HCT116 (cell line): ENCODE measurements at regions not wholly inside any gene's neighbourhood (a gene's known extent, or its start where the extent isn't known, plus 50 kb on each side); places are given as distances from the start of the nearest gene placed in this dataset.

Experiments used
- ATAC-seq: fragments of 200-7000 bp; cut with Tn5 transposase; 2 replicates; pipeline ENCODE4 v1.9.1; 2020; ENCODE audit warnings: mild to moderate bottlenecking, moderate library complexity
- BruUV-seq: library from RNA; stranded (reverse); fragments of 400-500 nt; replicated peaks from 2 replicates; lab custom pipeline; 2021; lab: Mats Ljungman, UMichigan
- CTCF ChIA-PET: fragments of 300-600 bp; sonication (Branson Sonifier 250); formaldehyde crosslinking; loops from one replicate; lab custom pipeline; 2021; ENCODE audit warnings: antibody characterized with exemption; lab: Charles Lee
- POLR2A ChIA-PET: fragments of 300-600, 350-600 bp; sonication (Branson Sonifier 250); formaldehyde crosslinking; loops from one replicate; lab custom pipeline; 2021; ENCODE audit warnings: antibody characterized with exemption; lab: Charles Lee
- RAD21 ChIA-PET, 2 experiments: fragments of 300-600 bp; sonication (Branson Sonifier 250); formaldehyde crosslinking; loops; one replicate each; lab custom pipeline; 2023; ENCODE audit warnings: low total read pairs in 2 of 2; ENCODE audit not compliant: uncharacterized antibody in 2 of 2, unreplicated experiment in 2 of 2, low non-redundant PET in 1 of 2; lab: Charles Lee
- DNase-seq: peaks from one replicate; pipeline ENCODE4 v3.0.0-alpha.2; 2010; ENCODE audit warnings: low read depth, low spot score
- H2AFZ ChIP-seq: fragments of 200-600 bp; shearing (Covaris generic), sonication (generic); 2 replicates; pipeline ENCODE4 v1.6.1; 2017; ENCODE audit warnings: low read depth, mixed run types, mixed read lengths, antibody characterized with exemption, low read length; ENCODE audit not compliant: poor library complexity, severe bottlenecking
- H3K27ac ChIP-seq: 2 replicates; pipeline ENCODE4 v1.5.1; 2012; ENCODE audit warnings: low read depth, low read length
- H3K27me3 ChIP-seq: fragments of 200-600 bp; sonication (generic); 2 replicates; pipeline ENCODE4 v1.6.1; 2016; ENCODE audit warnings: mixed run types, low read length, mixed read lengths; ENCODE audit not compliant: insufficient read depth
- H3K36me3 ChIP-seq, 2 experiments: fragments of 200-500 bp in 1 of 2; fragments of 200-600 bp in 1 of 2; sonication (Bioruptor generic) in 1 of 2; sonication (generic) in 1 of 2; 2 replicates each; pipeline versions ENCODE4 v1.5.1 to v1.6.1; 2014 to 2016; ENCODE audit warnings: low read length in 2 of 2, inconsistent platforms in 1 of 2, mixed read lengths in 1 of 2, mixed run types in 1 of 2; ENCODE audit not compliant: insufficient read depth in 2 of 2, control insufficient read depth in 1 of 2
- H3K4me1 ChIP-seq, 2 experiments: fragments of 200-600 bp in 1 of 2; sonication (generic) in 1 of 2; 2 replicates each; pipeline versions ENCODE4 v1.5.1 to v1.6.1; 2012 to 2017; ENCODE audit warnings: low read length in 2 of 2, inconsistent platforms in 1 of 2, mild to moderate bottlenecking in 1 of 2, mixed read lengths in 1 of 2, mixed run types in 1 of 2, moderate library complexity in 1 of 2; ENCODE audit not compliant: insufficient read depth in 2 of 2, control insufficient read depth in 1 of 2
- H3K4me2 ChIP-seq: fragments of 200-600 bp; sonication (generic); 2 replicates; pipeline ENCODE4 v1.6.1; 2017; ENCODE audit warnings: mixed run types, low read length, mixed read lengths
- H3K4me3 ChIP-seq, 2 experiments: fragments of 200-600 bp in 1 of 2; sonication (generic) in 1 of 2; replicated peaks in 1 of 2; 2 replicates each; pipeline ENCODE4 v1.5.1; 2011 to 2016; ENCODE audit warnings: low read length in 2 of 2, control low read depth in 1 of 2, low read depth in 1 of 2, mild to moderate bottlenecking in 1 of 2, mixed read lengths in 1 of 2, mixed run types in 1 of 2
- H3K79me2 ChIP-seq: fragments of 200-600 bp; sonication (generic); 2 replicates; pipeline ENCODE4 v1.6.1; 2017; ENCODE audit warnings: mild to moderate bottlenecking, mixed run types, low read length, moderate library complexity, mixed read lengths; ENCODE audit not compliant: insufficient read depth
- H3K9ac ChIP-seq: fragments of 200-600 bp; sonication (generic); 2 replicates; pipeline ENCODE4 v1.6.1; 2016; ENCODE audit warnings: low read length, mixed read lengths
- H3K9me2 ChIP-seq: fragments of 200-600 bp; sonication (generic), shearing (Covaris generic); 2 replicates; pipeline ENCODE4 v1.6.1; 2017; ENCODE audit warnings: mixed run types, mild to moderate bottlenecking, moderate library complexity; ENCODE audit not compliant: insufficient read depth
- H3K9me3 ChIP-seq, 2 experiments: fragments of 200-500 bp in 1 of 2; fragments of 200-600 bp in 1 of 2; sonication (Bioruptor generic) in 1 of 2; sonication (generic) in 1 of 2; 2 replicates each; pipeline ENCODE4 v1.6.1; 2014 to 2017; ENCODE audit warnings: low read length in 2 of 2, mixed read lengths in 2 of 2, inconsistent platforms in 1 of 2, low read depth in 1 of 2, mild to moderate bottlenecking in 1 of 2, mixed run types in 1 of 2, moderate library complexity in 1 of 2; ENCODE audit not compliant: control insufficient read depth in 1 of 2, insufficient read depth in 1 of 2
- H4K20me1 ChIP-seq: fragments of 200-600 bp; sonication (generic), shearing (Covaris generic); 2 replicates; pipeline ENCODE4 v1.6.1; 2017; ENCODE audit warnings: mixed run types, mild to moderate bottlenecking, moderate library complexity; ENCODE audit not compliant: insufficient read depth
- CBX3 ChIP-seq: IDR thresholded peaks from 2 replicates; pipeline ENCODE4 v1.6.1; 2012; ENCODE audit warnings: low read depth
- CEBPB ChIP-seq: IDR thresholded peaks from 2 replicates; pipeline ENCODE4 v1.6.1; 2012; ENCODE audit warnings: low read depth
- CTCF ChIP-seq, 3 experiments: fragments of 200-600 bp in 1 of 3; sonication (generic) in 1 of 3; IDR thresholded peaks in 2 of 3; conservative IDR thresholded peaks in 1 of 3; 2 replicates each; pipeline ENCODE4 v1.5.1; 2012 to 2017; ENCODE audit warnings: low read depth in 2 of 3, low read length in 2 of 3, antibody characterized with exemption in 1 of 3, borderline replicate concordance in 1 of 3, control low read depth in 1 of 3, mild to moderate bottlenecking in 1 of 3, mixed read lengths in 1 of 3, mixed run types in 1 of 3, moderate library complexity in 1 of 3; ENCODE audit not compliant: insufficient read depth in 1 of 3
- ELF1 ChIP-seq: IDR thresholded peaks from 2 replicates; pipeline ENCODE4 v1.6.1; 2012; ENCODE audit warnings: low read depth, borderline replicate concordance
- EZH2phosphoT487 ChIP-seq: fragments of 200-600 bp; IDR thresholded peaks from 2 replicates; pipeline ENCODE4 v1.6.1; 2018; ENCODE audit warnings: antibody characterized with exemption, borderline replicate concordance
- FOSL1 ChIP-seq: IDR thresholded peaks from 2 replicates; pipeline ENCODE4 v1.6.1; 2012; ENCODE audit warnings: low read depth
- MAX ChIP-seq: IDR thresholded peaks from 2 replicates; pipeline ENCODE4 v1.6.1; 2012
- POLR2A ChIP-seq: IDR thresholded peaks from 2 replicates; pipeline ENCODE4 v1.7.0; 2011; ENCODE audit warnings: borderline replicate concordance; ENCODE audit not compliant: insufficient read depth, insufficient read length; ENCODE audit errors: extremely low read depth
- RAD21 ChIP-seq: IDR thresholded peaks from 2 replicates; pipeline ENCODE4 v1.6.1; 2012; ENCODE audit warnings: low read depth, mild to moderate bottlenecking
- SIN3A ChIP-seq: IDR thresholded peaks from 2 replicates; pipeline ENCODE4 v1.6.1; 2012; ENCODE audit warnings: low read depth
- SRF ChIP-seq: IDR thresholded peaks from 2 replicates; pipeline ENCODE4 v1.6.1; 2012; ENCODE audit warnings: low read depth
- TCF7L2 ChIP-seq: IDR thresholded peaks from 2 replicates; pipeline ENCODE4 v1.7.0; 2011; ENCODE audit warnings: borderline replicate concordance, inconsistent platforms; ENCODE audit not compliant: insufficient read depth, insufficient read length; ENCODE audit errors: extremely low read depth
- YY1 ChIP-seq: IDR thresholded peaks from 2 replicates; pipeline ENCODE4 v1.6.1; 2011; ENCODE audit warnings: low read length, low read depth, moderate library complexity, mild to moderate bottlenecking; ENCODE audit not compliant: insufficient replicate concordance; ENCODE audit errors: extremely low read depth
- ZFX ChIP-seq: fragments of 450-650 bp; IDR thresholded peaks from 2 replicates; pipeline ENCODE4 v1.6.1; 2017
- ZNF274 ChIP-seq: fragments of 200-500 bp; sonication (Bioruptor generic); IDR thresholded peaks from 2 replicates; pipeline ENCODE4 v1.6.1; 2014; ENCODE audit warnings: mild to moderate bottlenecking, low read depth, low read length, inconsistent platforms
- intact Hi-C: fragments of 100-400 bp; cut with micrococcal nuclease; formaldehyde crosslinking; loops from 2 replicates; pipeline ENCODE4 v1.10.0; 2022
- TF ChIP-seq, protein P1 (sequence below): IDR thresholded peaks from 2 replicates; pipeline ENCODE4 v1.6.1; 2011; ENCODE audit warnings: mild to moderate bottlenecking, low read length, moderate library complexity; ENCODE audit not compliant: insufficient replicate concordance; ENCODE audit errors: extremely low read depth

DNA sequence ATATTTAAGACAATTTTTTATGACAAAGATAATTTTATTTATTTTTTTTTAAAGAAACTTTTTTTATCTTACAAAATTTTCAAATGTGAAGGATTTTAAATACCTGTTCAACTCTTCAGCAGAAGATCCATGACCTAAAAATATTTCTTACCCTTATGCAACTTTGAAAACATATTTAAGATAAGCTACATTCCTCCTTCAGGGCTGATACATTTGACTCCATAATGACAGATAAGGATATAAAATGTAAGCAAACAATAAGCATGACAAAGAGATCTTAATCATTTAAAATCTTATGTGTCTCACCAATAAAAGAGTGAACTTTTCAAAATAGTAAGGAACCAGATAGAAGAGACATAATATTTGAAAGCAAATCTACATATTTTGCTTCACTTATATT lies 1138.2 kb upstream of the CDH18 start:
- no TSS peak for BruUV-seq
- H3K9me3 ChIP-seq, result peaks cover 6 to 10% of the 10 kb centered on the region in 2 experiments; a peak in 2 of 4 replicates
- TF ChIP-seq YY1, result no peak
- TF ChIP-seq CBX3, result no peak
- no peak for TF ChIP-seq CEBPB
- TF ChIP-seq, protein P1, sequence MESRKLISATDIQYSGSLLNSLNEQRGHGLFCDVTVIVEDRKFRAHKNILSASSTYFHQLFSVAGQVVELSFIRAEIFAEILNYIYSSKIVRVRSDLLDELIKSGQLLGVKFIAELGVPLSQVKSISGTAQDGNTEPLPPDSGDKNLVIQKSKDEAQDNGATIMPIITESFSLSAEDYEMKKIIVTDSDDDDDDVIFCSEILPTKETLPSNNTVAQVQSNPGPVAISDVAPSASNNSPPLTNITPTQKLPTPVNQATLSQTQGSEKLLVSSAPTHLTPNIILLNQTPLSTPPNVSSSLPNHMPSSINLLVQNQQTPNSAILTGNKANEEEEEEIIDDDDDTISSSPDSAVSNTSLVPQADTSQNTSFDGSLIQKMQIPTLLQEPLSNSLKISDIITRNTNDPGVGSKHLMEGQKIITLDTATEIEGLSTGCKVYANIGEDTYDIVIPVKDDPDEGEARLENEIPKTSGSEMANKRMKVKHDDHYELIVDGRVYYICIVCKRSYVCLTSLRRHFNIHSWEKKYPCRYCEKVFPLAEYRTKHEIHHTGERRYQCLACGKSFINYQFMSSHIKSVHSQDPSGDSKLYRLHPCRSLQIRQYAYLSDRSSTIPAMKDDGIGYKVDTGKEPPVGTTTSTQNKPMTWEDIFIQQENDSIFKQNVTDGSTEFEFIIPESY, result no peak
- TF ChIP-seq FOSL1, result no peak
- no peak for TF ChIP-seq POLR2A
- TF ChIP-seq CTCF (IDR thresholded peaks at IDR 0.05 in 2 of 3, conservative IDR thresholded peaks at IDR 0.05 in 1 of 3; ENCODE audit: borderline replicate concordance in 1 of 3, insufficient read depth in 1 of 3, low read depth in 2 of 3, low read length in 2 of 3), result no peak
- TF ChIP-seq RAD21, result no peak
- TF ChIP-seq MAX, result no peak
- no peak for TF ChIP-seq TCF7L2
- TF ChIP-seq SRF, result no peak
- TF ChIP-seq ZFX, result no peak
- TF ChIP-seq EZH2phosphoT487, result no peak
- TF ChIP-seq ELF1, result no peak
- TF ChIP-seq SIN3A, result no peak
- TF ChIP-seq ZNF274, result no peak
- TF ChIP-seq, all 23 proteins: peak for 0
- Histone ChIP-seq H3K27me3 (no peaks in the 10 kb centered on the region), H3K4me1 (no peaks in the 10 kb centered on the region), H3K4me3 (no peak overlapping the region), H2AFZ (no peak overlapping the region), H3K79me2 (no peaks in the 10 kb centered on the region), H3K36me3 (no peaks in the 10 kb centered on the region), H3K4me2 (no peak overlapping the region), H3K27ac (no peak overlapping the region), H4K20me1 (no peaks in the 10 kb centered on the region), H3K9me2 (no peaks in the 10 kb centered on the region), H3K9ac (no peak overlapping the region)
- intact Hi-C loops, result no loop called here
- RAD21 ChIA-PET, result no interaction called here
- no peak for DNase-seq
- POLR2A ChIA-PET, result no interaction called here
- ATAC-seq, result no peak
- CTCF ChIA-PET, result no interaction called here
